H1 (cell line): ENCODE measurements at regions not wholly inside any gene's neighbourhood (a gene's known extent, or its start where the extent isn't known, plus 50 kb on each side); places are given as distances from the start of the nearest gene placed in this dataset.
A peak's percentile ranks its signal among the peaks of the same experiment; 100 is the strongest.

Experiments
- CTCF ChIA-PET: fragments of 300-600 bp; sonication (Branson Sonifier 250); formaldehyde crosslinking; loops from one replicate; lab custom pipeline; 2021; ENCODE audit not compliant: partially characterized antibody; lab: Charles Lee
- POLR2A ChIA-PET: fragments of 300-600 bp; sonication (Branson Sonifier 250); formaldehyde crosslinking; loops from one replicate; lab custom pipeline; 2021; ENCODE audit warnings: inconsistent platforms; ENCODE audit not compliant: partially characterized antibody; lab: Charles Lee
- DNase-seq, 2 experiments: peaks; one replicate each; pipeline versions ENCODE4 v3.0.0 to v3.0.0-alpha.2; 2010 to 2022; ENCODE audit warnings: low spot score in 2 of 2, low read depth in 1 of 2, mixed read lengths in 1 of 2
- FAIRE-seq: peaks from 2 replicates; lab custom pipeline; 2011; peaks lifted over from hg19 to GRCh38; lab: Jason Lieb, UNC
- H2AFZ ChIP-seq: 2 replicates; pipeline ENCODE4 v1.8.1; 2012; ENCODE audit warnings: low read length, inconsistent platforms
- H2AK5ac ChIP-seq: 2 replicates; pipeline ENCODE4 v1.6.1; 2013; ENCODE audit warnings: low read depth, low read length
- H2BK120ac ChIP-seq: replicated peaks from 2 replicates; pipeline ENCODE3; 2013; ENCODE audit warnings: low read depth, low read length, inconsistent platforms
- H2BK12ac ChIP-seq: 2 replicates; pipeline ENCODE4 v1.6.1; 2013; ENCODE audit warnings: low read depth, low read length
- H2BK15ac ChIP-seq: 2 replicates; pipeline ENCODE4 v1.6.1; 2013; ENCODE audit warnings: low read length
- H2BK20ac ChIP-seq: 2 replicates; pipeline ENCODE4 v1.6.1; 2013; ENCODE audit warnings: low read length
- H2BK5ac ChIP-seq: 2 replicates; pipeline ENCODE4 v1.6.1; 2013; ENCODE audit warnings: low read depth, low read length
- H3K14ac ChIP-seq: 2 replicates; pipeline ENCODE4 v1.6.1; 2013; ENCODE audit warnings: inconsistent platforms; ENCODE audit not compliant: insufficient read length
- H3K18ac ChIP-seq: 2 replicates; pipeline ENCODE4 v1.6.1; 2013; ENCODE audit warnings: low read length; ENCODE audit errors: extremely low read depth
- H3K23ac ChIP-seq: 2 replicates; pipeline ENCODE4 v1.6.1; 2013; ENCODE audit warnings: inconsistent platforms; ENCODE audit not compliant: insufficient read length
- H3K23me2 ChIP-seq: 2 replicates; pipeline ENCODE4 v1.6.1; 2013; ENCODE audit warnings: low read depth, low read length
- H3K27ac ChIP-seq: 2 replicates; pipeline ENCODE4 v1.6.1; 2011; ENCODE audit warnings: low read depth, low read length, inconsistent platforms
- H3K27me3 ChIP-seq, 4 experiments: replicated peaks in 1 of 4; 1 replicate in 1 of 4; 2 replicates in 3 of 4; pipeline versions ENCODE4 v1.6.1 to v1.8.1; 2011 to 2013; ENCODE audit warnings: low read length in 3 of 4, mild to moderate bottlenecking in 3 of 4, inconsistent platforms in 2 of 4, mixed read lengths in 2 of 4, moderate library complexity in 1 of 4; ENCODE audit not compliant: control insufficient read depth in 3 of 4, insufficient read depth in 3 of 4; ENCODE audit errors: extremely low read depth in 1 of 4
- H3K36me3 ChIP-seq, 4 experiments: 2 replicates each; pipeline versions ENCODE4 v1.6.1 to v1.8.1; 2011 to 2013; ENCODE audit warnings: mild to moderate bottlenecking in 4 of 4, low read length in 3 of 4, moderate library complexity in 2 of 4, control low read depth in 1 of 4, inconsistent platforms in 1 of 4; ENCODE audit not compliant: insufficient read depth in 4 of 4, control insufficient read depth in 2 of 4
- H3K4ac ChIP-seq: replicated peaks from 2 replicates; pipeline ENCODE3; 2013; ENCODE audit warnings: low read length, low read depth, mixed read lengths, inconsistent platforms; ENCODE audit not compliant: insufficient read length
- H3K4me1 ChIP-seq, 4 experiments: replicated peaks in 1 of 4; 1 replicate in 1 of 4; 2 replicates in 3 of 4; pipeline versions ENCODE4 v1.6.1 to v1.8.1; 2011 to 2013; ENCODE audit warnings: low read length in 3 of 4, inconsistent platforms in 2 of 4, mixed read lengths in 1 of 4; ENCODE audit not compliant: insufficient read depth in 4 of 4, control insufficient read depth in 3 of 4
- H3K4me2 ChIP-seq, 2 experiments: 2 replicates each; pipeline versions ENCODE4 v1.6.1 to v1.8.1; 2011 to 2013; ENCODE audit warnings: low read depth in 2 of 2, low read length in 2 of 2, control low read depth in 1 of 2, inconsistent platforms in 1 of 2, mild to moderate bottlenecking in 1 of 2; ENCODE audit not compliant: insufficient read depth in 1 of 2
- H3K4me3 ChIP-seq, 4 experiments: fragments of 200-600, 300-600 bp in 1 of 4; sonication (generic), shearing (Covaris generic), sonication (Bioruptor Twin) in 1 of 4; 2 replicates each; pipeline versions ENCODE4 v1.5.1 to v1.8.1; 2011 to 2016; ENCODE audit warnings: low read length in 4 of 4, low read depth in 3 of 4, control low read depth in 2 of 4, inconsistent platforms in 2 of 4, mild to moderate bottlenecking in 2 of 4, mixed read lengths in 1 of 4, moderate library complexity in 1 of 4; ENCODE audit not compliant: insufficient read depth in 2 of 4; ENCODE audit errors: extremely low read depth in 1 of 4
- H3K56ac ChIP-seq: replicated peaks from 2 replicates; pipeline ENCODE3; 2013; ENCODE audit warnings: low read depth, mild to moderate bottlenecking, mixed read lengths, low read length, inconsistent platforms; ENCODE audit not compliant: insufficient read length
- H3K79me1 ChIP-seq: 2 replicates; pipeline ENCODE4 v1.6.1; 2013; ENCODE audit warnings: low read depth, low read length, control low read depth
- H3K79me2 ChIP-seq, 2 experiments: 2 replicates each; pipeline versions ENCODE4 v1.6.1 to v1.8.1; 2012 to 2013; ENCODE audit warnings: low read length in 2 of 2, mild to moderate bottlenecking in 2 of 2, inconsistent platforms in 1 of 2; ENCODE audit not compliant: insufficient read depth in 2 of 2, control insufficient read depth in 1 of 2
- H3K9ac ChIP-seq, 4 experiments: replicated peaks in 1 of 4; 1 replicate in 1 of 4; 2 replicates in 3 of 4; pipeline versions ENCODE4 v1.6.1 to v1.8.1; 2011 to 2013; ENCODE audit warnings: low read depth in 3 of 4, low read length in 3 of 4, control low read depth in 2 of 4, mild to moderate bottlenecking in 2 of 4, moderate library complexity in 2 of 4, inconsistent platforms in 1 of 4; ENCODE audit errors: extremely low read depth in 1 of 4
- H3K9me3 ChIP-seq, 2 experiments: 2 replicates each; pipeline versions ENCODE4 v1.6.1 to v1.8.1; 2012 to 2013; ENCODE audit warnings: mild to moderate bottlenecking in 2 of 2, moderate library complexity in 2 of 2, control low read depth in 1 of 2, inconsistent platforms in 1 of 2, low read depth in 1 of 2, low read length in 1 of 2, mixed read lengths in 1 of 2; ENCODE audit not compliant: insufficient read depth in 2 of 2
- H4K20me1 ChIP-seq, 2 experiments: replicated peaks in 1 of 2; 2 replicates each; pipeline versions ENCODE3 to v1.8.1; 2011 to 2013; ENCODE audit warnings: inconsistent platforms in 2 of 2, low read length in 2 of 2, mild to moderate bottlenecking in 1 of 2; ENCODE audit not compliant: insufficient read depth in 2 of 2, control insufficient read depth in 1 of 2
- H4K5ac ChIP-seq: 2 replicates; pipeline ENCODE4 v1.6.1; 2013; ENCODE audit warnings: low read length, low read depth, mixed read lengths, inconsistent platforms; ENCODE audit not compliant: insufficient read length
- H4K8ac ChIP-seq: 2 replicates; pipeline ENCODE4 v1.8.0; 2013; ENCODE audit warnings: mild to moderate bottlenecking, moderate library complexity, low read length, inconsistent platforms; ENCODE audit not compliant: insufficient read depth; ENCODE audit errors: extremely low read depth
- H4K91ac ChIP-seq: replicated peaks from 2 replicates; pipeline ENCODE3; 2013; ENCODE audit warnings: low read length, mixed read lengths, inconsistent platforms; ENCODE audit not compliant: insufficient read length
- CBX5 ChIP-seq: fragments of 300-800, 300-1000 bp; sonication (generic); IDR thresholded peaks from 2 replicates; pipeline ENCODE4 v1.7.1; 2016; ENCODE audit warnings: antibody characterized with exemption, low read length, low read depth
- NRF1 ChIP-seq: IDR thresholded peaks from 2 replicates; pipeline ENCODE4 v1.6.1; 2011; ENCODE audit warnings: mild to moderate bottlenecking, low read depth, low read length, improper control_type of control experiment
- SIX5 ChIP-seq: IDR thresholded peaks from 2 replicates; pipeline ENCODE4 v1.6.1; 2011; ENCODE audit warnings: mild to moderate bottlenecking, low read depth, low read length
- SP1 ChIP-seq: IDR thresholded peaks from 2 replicates; pipeline ENCODE4 v1.6.1; 2011; ENCODE audit warnings: low read depth, low read length
- WGBS, 2 experiments: shearing (Covaris generic) in 1 of 2; methylation state at CpG; one replicate each; pipeline versions ENCODE4 v1.1.6 to v1.1.7; 2013 to 2015; ENCODE audit warnings: low lambda C conversion rate in 2 of 2, mixed read lengths in 2 of 2, inconsistent platforms in 1 of 2, low coverage in 1 of 2, missing lambda C conversion rate in 1 of 2; ENCODE audit not compliant: insufficient replicate concordance in 2 of 2, insufficient coverage in 1 of 2, insufficient read length in 1 of 2; ENCODE audit errors: extremely low coverage in 1 of 2, missing lambda C conversion rate in 1 of 2; 5-methylcytosine and 5-hydroxymethylcytosine counted together

DNA sequence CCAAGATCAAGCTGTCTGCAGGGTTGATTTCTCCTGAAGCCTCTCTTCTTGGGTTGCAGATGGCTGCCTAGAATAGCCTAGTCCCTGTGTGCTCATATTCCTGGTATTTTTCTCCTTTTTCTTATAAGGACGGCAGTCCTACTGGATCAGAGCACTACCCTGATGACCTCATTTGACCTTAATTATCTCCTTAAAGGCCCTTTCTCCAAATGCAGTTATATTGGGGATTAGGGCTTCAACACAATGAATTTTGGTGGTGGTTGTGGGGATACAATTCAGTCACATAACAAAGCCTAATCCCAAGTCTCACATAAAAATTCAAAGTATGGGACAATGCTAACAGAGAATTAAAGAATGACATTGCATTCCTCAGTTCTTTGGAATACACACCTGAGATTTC is 238.8 kb upstream of the SALL1 start:
- H4K8ac ChIP-seq = no peak overlapping the region
- no peaks in the 10 kb centered on the region for H3K36me3 ChIP-seq
- H3K23me2 ChIP-seq = no peaks in the 10 kb centered on the region
- TF ChIP-seq SP1 (no peak), CBX5 (no peak), NRF1 (no peak), SIX5 (no peak)
- no peak overlapping the region for H2BK120ac ChIP-seq
- no peak overlapping the region for H3K9ac ChIP-seq
- no peak overlapping the region for H2BK5ac ChIP-seq
- H3K4me3 ChIP-seq = no peak overlapping the region
- H3K4me2 ChIP-seq = no peak overlapping the region
- 50% methylated on average over 1 of the region's 1 CpG; no CpG with 5 or more reads in 1 of the 2 experiments for WGBS, 2 experiments
- H2AK5ac ChIP-seq = no peak overlapping the region
- no peak overlapping the region for H3K27ac ChIP-seq
- H3K79me1 ChIP-seq = no peaks in the 10 kb centered on the region
- H3K79me2 ChIP-seq = no peaks in the 10 kb centered on the region
- no peak overlapping the region for H3K23ac ChIP-seq
- H3K56ac ChIP-seq = no peak overlapping the region
- H2BK15ac ChIP-seq = no peak overlapping the region
- H3K9me3 ChIP-seq = peaks cover 5% of the 10 kb centered on the region in 2 experiments; a peak in 2 of 4 replicates
- DNase-seq (no peak), FAIRE-seq (no peak)
- ChIA-PET POLR2A (interaction anchor here (1.8 kb wide), 1 partner anchor 238 kb away, joined by 4 read pairs; no protein-coding TSS in a partner anchor), CTCF (interaction anchor here (0.8 kb wide), 1 partner anchor 19 kb away, joined by 3 read pairs; no protein-coding TSS in a partner anchor)
- no peaks in the 10 kb centered on the region for H4K20me1 ChIP-seq
- no peak overlapping the region for H4K5ac ChIP-seq
- H4K91ac ChIP-seq = no peak overlapping the region
- H2BK20ac ChIP-seq = no peak overlapping the region
- H3K4ac ChIP-seq = no peak overlapping the region
- peaks cover 2 to 23% (median 14%) of the 10 kb centered on the region in 4 experiments; a peak in 5 of 7 replicates for H3K4me1 ChIP-seq
- H2AFZ ChIP-seq = no peak overlapping the region
- no peaks in the 10 kb centered on the region for H3K27me3 ChIP-seq
- no peak overlapping the region for H2BK12ac ChIP-seq
- H3K14ac ChIP-seq = no peak overlapping the region
- 0 out of 2 replicates have a peak overlapping the region, but pooled peaks have one; percentile 68 for H3K18ac ChIP-seq
